WTC11 (cell line): ENCODE measurements at regions not wholly inside any gene's neighbourhood (a gene's known extent, or its start where the extent isn't known, plus 50 kb on each side); places are given as distances from the start of the nearest gene placed in this dataset.

Experiments used
- ATAC-seq: fragments of 200-7000 bp; cut with Tn5 transposase; 2 replicates; pipeline ENCODE4 v1.10.0; 2021; ENCODE audit warnings: mild to moderate bottlenecking, moderate library complexity
- CTCF ChIA-PET: fragments of 300-600 bp; sonication (Branson Sonifier 250); formaldehyde crosslinking; loops from one replicate; lab custom pipeline; 2021; ENCODE audit warnings: antibody characterized with exemption; lab: Charles Lee
- POLR2A ChIA-PET: fragments of 350-600 bp; sonication (Branson Sonifier 250); formaldehyde crosslinking; loops from one replicate; lab custom pipeline; 2021; ENCODE audit warnings: antibody characterized with exemption; lab: Charles Lee
- DNase-seq: peaks from one replicate; pipeline ENCODE4 v3.0.0; 2021; ENCODE audit warnings: low spot score
- H3K27ac Mint-ChIP-seq: 2 replicates; pipeline ENCODE4 v1.8.0; 2021; ENCODE audit warnings: mixed read lengths
- H3K27me3 Mint-ChIP-seq: 2 replicates; pipeline ENCODE4 v1.8.0; 2021; ENCODE audit warnings: low read depth, mild to moderate bottlenecking, moderate library complexity, mixed read lengths
- H3K36me3 Mint-ChIP-seq: 2 replicates; pipeline ENCODE4 v1.8.0; 2021; ENCODE audit warnings: mixed read lengths
- H3K4me1 Mint-ChIP-seq: 2 replicates; pipeline ENCODE4 v1.8.0; 2022; ENCODE audit warnings: mixed read lengths
- H3K4me3 Mint-ChIP-seq: 2 replicates; pipeline ENCODE4 v1.8.0; 2021; ENCODE audit warnings: mild to moderate bottlenecking, moderate library complexity, mixed read lengths
- H3K9me3 Mint-ChIP-seq: 2 replicates; pipeline ENCODE4 v1.8.0; 2021; ENCODE audit warnings: mixed read lengths
- ATF2 ChIP-seq: sonication (generic); formaldehyde crosslinking; IDR thresholded peaks from 2 replicates; pipeline ENCODE4 v1.8.1; 2022; ENCODE audit warnings: low read depth, missing genetic modification reagents, borderline replicate concordance
- CTCF ChIP-seq: fragments of 200-600 bp; IDR thresholded peaks from 2 replicates; pipeline ENCODE4 v1.8.0; 2022; ENCODE audit warnings: antibody characterized with exemption
- EMX1 ChIP-seq: fragments of 250-450 bp; sonication (Bioruptor Pico); IDR thresholded peaks from 2 replicates; pipeline ENCODE4 v1.8.0; 2021; ENCODE audit warnings: mild to moderate bottlenecking
- FOXJ3 ChIP-seq: sonication (generic); formaldehyde crosslinking; IDR thresholded peaks from 2 replicates; pipeline ENCODE4 v1.9.0; 2021; ENCODE audit warnings: missing genetic modification reagents, mild to moderate bottlenecking, borderline replicate concordance
- GABPB1 ChIP-seq: sonication (generic); formaldehyde crosslinking; IDR thresholded peaks from 2 replicates; pipeline ENCODE4 v1.8.1; 2023; ENCODE audit warnings: mild to moderate bottlenecking, missing genetic modification reagents
- NFYB ChIP-seq: sonication (generic); formaldehyde crosslinking; conservative IDR thresholded peaks from 2 replicates; pipeline ENCODE4 v1.8.0; 2022; ENCODE audit warnings: low read depth, missing genetic modification reagents
- NR1H2 ChIP-seq: sonication (generic); formaldehyde crosslinking; IDR thresholded peaks from 2 replicates; pipeline ENCODE4 v1.9.0; 2021; ENCODE audit warnings: mild to moderate bottlenecking, moderate library complexity, missing genetic modification reagents
- SMAD3 ChIP-seq: sonication (generic); formaldehyde crosslinking; IDR thresholded peaks from 2 replicates; pipeline ENCODE4 v1.8.0; 2022; ENCODE audit warnings: missing genetic modification reagents, mild to moderate bottlenecking, borderline replicate concordance
- TEAD4 ChIP-seq: sonication (generic); formaldehyde crosslinking; IDR thresholded peaks from 2 replicates; pipeline ENCODE4 v1.8.0; 2022; ENCODE audit warnings: mild to moderate bottlenecking, missing genetic modification reagents
- TP53 ChIP-seq: sonication (generic); formaldehyde crosslinking; IDR thresholded peaks from 2 replicates; pipeline ENCODE4 v1.8.1; 2023; ENCODE audit warnings: mild to moderate bottlenecking, missing genetic modification reagents
- USF2 ChIP-seq: sonication (generic); formaldehyde crosslinking; IDR thresholded peaks from 2 replicates; pipeline ENCODE4 v1.8.1; 2023; ENCODE audit warnings: mild to moderate bottlenecking, missing genetic modification reagents, moderate library complexity
- ZBTB43 ChIP-seq: sonication (generic); formaldehyde crosslinking; IDR thresholded peaks from 2 replicates; pipeline ENCODE4 v1.8.1; 2023; ENCODE audit warnings: mild to moderate bottlenecking, missing genetic modification reagents
- ZMAT4 ChIP-seq: fragments of 250-450 bp; sonication (Bioruptor Pico); IDR thresholded peaks from 2 replicates; pipeline ENCODE4 v1.9.0; 2021; ENCODE audit warnings: mild to moderate bottlenecking
- ZNF121 ChIP-seq: sonication (generic); formaldehyde crosslinking; IDR thresholded peaks from 2 replicates; pipeline ENCODE4 v1.8.0; 2023; ENCODE audit warnings: missing genetic modification reagents
- ZNF232 ChIP-seq: sonication (generic); formaldehyde crosslinking; IDR thresholded peaks from 2 replicates; pipeline ENCODE4 v1.8.0; 2022; ENCODE audit warnings: mild to moderate bottlenecking, missing genetic modification reagents
- ZNF671 ChIP-seq: fragments of 250-450 bp; sonication (Bioruptor Pico); IDR thresholded peaks from 2 replicates; pipeline ENCODE4 v1.8.0; 2021; ENCODE audit warnings: mild to moderate bottlenecking
- ZSCAN18 ChIP-seq: fragments of 250-450 bp; sonication (Bioruptor Pico); IDR thresholded peaks from 2 replicates; pipeline ENCODE4 v2.1.2; 2022; ENCODE audit warnings: mild to moderate bottlenecking, moderate library complexity

- TF ChIP-seq NFYB (CRISPR knock-in tag), result no peak
These were observed 272.1 kb upstream of the TRAM1L1 start (continued) for GRCh38 chr4:117357437-117357836.

- CTCF ChIA-PET, result no interaction called here
- Mint-ChIP-seq H3K36me3 (no peaks in the 10 kb centered on the region), H3K9me3 (no peaks in the 10 kb centered on the region), H3K27ac (no peak overlapping the region), H3K4me1 (peaks cover 11% of the 10 kb centered on the region), H3K27me3 (no peaks in the 10 kb centered on the region), H3K4me3 (no peak overlapping the region)
- TF ChIP-seq USF2 (CRISPR knock-in tag) (no peak), SMAD3 (CRISPR knock-in tag) (no peak), ZNF121 (no peak), CTCF (no peak), NR1H2 (CRISPR knock-in tag) (no peak), EMX1 (CRISPR knock-in tag) (no peak)
- POLR2A ChIA-PET, result no interaction called here
- ATAC-seq, result no peak
- no peak for DNase-seq
These were observed 272.5 kb upstream of the TRAM1L1 start for GRCh38 chr4:117357866-117358265.

GRCh38 chr4:117370944-117371668, 285.7 kb upstream of the TRAM1L1 start:
- CTCF ChIA-PET, result no interaction called here

More at GRCh38 chr4:117370944-117371668, 285.7 kb upstream of the TRAM1L1 start:
- no peak overlapping the region for H3K4me3 Mint-ChIP-seq
- ATAC-seq (peak; percentile 57), DNase-seq (no peak)
- H3K9me3 Mint-ChIP-seq, result no peaks in the 10 kb centered on the region
- H3K27me3 Mint-ChIP-seq, result no peaks in the 10 kb centered on the region
- TF ChIP-seq ZMAT4 (no peak), ZSCAN18 (CRISPR knock-in tag) (no peak), GABPB1 (CRISPR knock-in tag) (no peak), CTCF (no peak), ATF2 (CRISPR knock-in tag) (no peak), ZNF232 (CRISPR knock-in tag) (no peak), FOXJ3 (CRISPR knock-in tag) (no peak), ZNF671 (no peak), ZBTB43 (CRISPR knock-in tag) (no peak), TP53 (CRISPR knock-in tag) (no peak), TEAD4 (CRISPR knock-in tag) (no peak)
- no peak overlapping the region for H3K27ac Mint-ChIP-seq
- H3K36me3 Mint-ChIP-seq, result no peaks in the 10 kb centered on the region
- H3K4me1 Mint-ChIP-seq, result no peaks in the 10 kb centered on the region
- POLR2A ChIA-PET, result no interaction called here
